ENCODE measurements at regions not wholly inside any gene's neighbourhood (a gene's known extent, or its start where the extent isn't known, plus 50 kb on each side); places are given as distances from the start of the nearest gene placed in this dataset.

DNA sequence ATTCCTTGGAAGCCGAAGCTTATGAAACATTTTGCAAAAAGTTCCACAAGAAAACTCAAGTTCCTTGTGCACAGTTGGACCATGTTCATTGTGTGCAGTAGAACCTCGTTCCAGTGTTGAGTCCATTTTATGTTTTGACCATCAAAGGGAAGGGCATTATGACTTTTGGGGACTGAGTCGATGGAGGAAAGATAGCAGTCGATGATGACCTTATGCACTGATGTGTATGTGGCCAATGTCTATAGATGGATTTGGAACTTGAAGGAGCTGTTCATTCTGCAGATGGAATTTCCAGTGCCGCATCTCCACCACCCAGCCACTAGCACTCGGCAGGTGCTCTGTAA is 71.5 kb upstream of the IGLL5 start:
- Histone ChIP-seq H3K27me3 (no peaks in the 10 kb centered on the region), H3K36me3 (no peaks in the 10 kb centered on the region), H3K9me3 (no peaks in the 10 kb centered on the region), H3K4me3 (no peak overlapping the region), H3K27ac (no peak overlapping the region), H3K4me1 (no peaks in the 10 kb centered on the region)
- no peak for DNase-seq
- WGBS, 2 donors = 87 to 92% methylated on average over 6 of the region's 6 CpGs
- TF ChIP-seq POLR2A (IDR thresholded peaks at IDR 0.05) (no peak), POLR2AphosphoS5 (IDR thresholded peaks at IDR 0.05) (no peak), EP300 (IDR thresholded peaks at IDR 0.05) (no peak)
- TF ChIP-seq, protein P1, sequence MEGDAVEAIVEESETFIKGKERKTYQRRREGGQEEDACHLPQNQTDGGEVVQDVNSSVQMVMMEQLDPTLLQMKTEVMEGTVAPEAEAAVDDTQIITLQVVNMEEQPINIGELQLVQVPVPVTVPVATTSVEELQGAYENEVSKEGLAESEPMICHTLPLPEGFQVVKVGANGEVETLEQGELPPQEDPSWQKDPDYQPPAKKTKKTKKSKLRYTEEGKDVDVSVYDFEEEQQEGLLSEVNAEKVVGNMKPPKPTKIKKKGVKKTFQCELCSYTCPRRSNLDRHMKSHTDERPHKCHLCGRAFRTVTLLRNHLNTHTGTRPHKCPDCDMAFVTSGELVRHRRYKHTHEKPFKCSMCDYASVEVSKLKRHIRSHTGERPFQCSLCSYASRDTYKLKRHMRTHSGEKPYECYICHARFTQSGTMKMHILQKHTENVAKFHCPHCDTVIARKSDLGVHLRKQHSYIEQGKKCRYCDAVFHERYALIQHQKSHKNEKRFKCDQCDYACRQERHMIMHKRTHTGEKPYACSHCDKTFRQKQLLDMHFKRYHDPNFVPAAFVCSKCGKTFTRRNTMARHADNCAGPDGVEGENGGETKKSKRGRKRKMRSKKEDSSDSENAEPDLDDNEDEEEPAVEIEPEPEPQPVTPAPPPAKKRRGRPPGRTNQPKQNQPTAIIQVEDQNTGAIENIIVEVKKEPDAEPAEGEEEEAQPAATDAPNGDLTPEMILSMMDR (IDR thresholded peaks at IDR 0.05) = no peak
- intact Hi-C loops (cut with DNase I) = no loop called here

DNA sequence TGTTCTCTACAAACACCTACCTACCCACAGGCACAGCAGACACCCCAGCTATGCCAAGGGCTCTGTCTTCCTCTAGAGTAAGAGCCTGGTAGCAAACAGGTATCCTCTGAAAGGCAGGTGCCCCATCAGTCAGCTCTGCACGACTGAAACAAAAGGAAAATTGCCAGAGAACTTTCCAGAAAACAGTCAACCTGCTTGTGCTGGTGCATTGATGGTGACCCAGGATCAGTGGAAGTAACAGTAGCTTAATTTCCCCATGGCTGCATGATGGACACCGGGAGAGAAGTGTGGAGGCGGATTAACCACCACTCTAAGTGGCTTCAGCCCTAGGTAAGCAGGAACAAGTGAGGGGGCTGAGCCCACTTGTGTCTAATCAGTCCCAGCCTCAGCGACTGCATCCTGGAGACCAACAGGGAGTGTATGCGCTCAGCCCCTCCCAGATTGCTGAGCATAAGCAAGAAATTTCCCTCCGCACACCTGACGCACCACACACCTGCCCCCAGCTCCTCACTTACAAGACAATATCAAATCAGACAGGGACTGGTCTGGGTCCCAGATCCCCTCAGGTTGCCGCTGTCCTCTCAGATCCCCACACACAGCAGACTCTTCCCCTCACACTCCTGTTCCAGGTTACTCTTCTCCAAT is 70.7 kb upstream of the IGLL5 start:
- Histone ChIP-seq H3K36me3 (no peaks in the 10 kb centered on the region), H3K9me3 (no peaks in the 10 kb centered on the region), H3K4me3 (no peak overlapping the region), H3K4me1 (peaks cover 0 to 3% (median 1%) of the 10 kb centered on the region in 4 donors), H3K27ac (no peak overlapping the region), H3K27me3 (no peaks in the 10 kb centered on the region)
- 80 to 85% methylated on average over 8 of the region's 8 CpGs for WGBS, 2 donors
- DNase-seq = no peak
- TF ChIP-seq, protein P1 (IDR thresholded peaks at IDR 0.05) = no peak
- TF ChIP-seq POLR2AphosphoS5 (IDR thresholded peaks at IDR 0.05) (no peak), EP300 (IDR thresholded peaks at IDR 0.05) (no peak), POLR2A (IDR thresholded peaks at IDR 0.05) (no peak)
- intact Hi-C loops (cut with DNase I) = no loop called here

DNA sequence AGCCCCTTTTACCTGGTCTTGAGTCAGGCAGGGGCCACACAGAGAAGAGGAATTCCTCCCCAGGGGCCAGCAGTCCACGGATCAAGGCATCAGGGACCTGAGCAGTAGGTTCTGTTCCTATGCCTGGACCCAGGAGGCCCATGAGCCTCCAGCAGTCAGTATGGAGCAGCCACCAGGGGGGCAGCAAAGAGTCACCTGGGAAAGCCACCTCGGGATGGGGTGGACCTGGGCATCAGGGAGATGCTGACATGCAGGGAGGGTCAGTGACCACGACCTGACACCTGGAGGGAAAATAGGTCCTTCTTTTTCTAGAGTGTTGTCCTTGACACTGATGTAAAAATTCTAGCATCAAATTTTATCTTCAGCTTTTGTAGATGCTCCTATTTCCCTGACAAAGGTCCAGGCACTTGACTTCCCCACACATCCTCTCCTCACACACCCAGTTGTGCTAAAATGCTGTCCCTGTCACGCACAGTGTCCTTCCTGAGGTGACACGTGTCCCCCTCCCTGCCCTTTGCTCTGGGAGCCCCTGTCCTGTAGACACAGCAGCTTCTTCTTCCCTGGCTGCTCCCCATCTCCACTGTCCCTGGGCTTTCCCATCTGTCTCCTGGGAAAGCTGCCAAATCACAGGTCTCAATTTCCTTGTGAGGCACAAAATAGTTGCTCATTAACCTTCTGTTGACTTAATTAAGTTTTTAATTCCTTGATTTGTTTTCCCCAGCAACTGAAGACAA is 70.0 kb upstream of the IGLL5 start:
- Histone ChIP-seq H3K4me3 (no peak overlapping the region), H3K27ac (no peak overlapping the region), H3K27me3 (no peaks in the 10 kb centered on the region), H3K9me3 (no peaks in the 10 kb centered on the region), H3K36me3 (no peaks in the 10 kb centered on the region), H3K4me1 (peaks cover 0 to 10% (median 4%) of the 10 kb centered on the region in 4 donors)
- TF ChIP-seq POLR2A (IDR thresholded peaks at IDR 0.05) (no peak), EP300 (IDR thresholded peaks at IDR 0.05) (no peak), POLR2AphosphoS5 (IDR thresholded peaks at IDR 0.05) (no peak)
- TF ChIP-seq, protein P1 (IDR thresholded peaks at IDR 0.05) = no peak
- intact Hi-C loops (cut with DNase I) = no loop called here
- no peak for DNase-seq
- WGBS, 2 donors = 27 to 49% methylated on average over 5 of the region's 5 CpGs

DNA sequence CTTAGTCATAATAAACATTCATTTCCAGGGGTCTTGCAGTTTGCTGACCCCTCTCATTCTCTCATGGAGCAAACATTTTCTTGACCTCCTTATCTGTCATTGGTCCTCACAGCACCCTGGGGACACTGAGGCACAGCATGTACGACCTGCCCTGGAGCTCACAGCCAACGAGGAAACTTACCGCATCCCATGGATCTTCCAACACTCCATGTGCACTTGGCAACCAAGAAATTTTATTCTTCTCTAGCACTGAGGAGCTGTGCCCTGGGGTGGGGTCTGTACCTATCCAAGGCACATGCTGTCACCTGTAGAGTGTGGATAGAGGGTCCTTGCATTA is 69.4 kb upstream of the IGLL5 start:
- peaks cover 0 to 13% (median 4%) of the 10 kb centered on the region in 4 donors for H3K4me1 ChIP-seq
- 75 to 87% methylated on average over 3 of the region's 3 CpGs for WGBS, 2 donors
- DNase-seq = no peak
- no peaks in the 10 kb centered on the region for H3K27me3 ChIP-seq
- H3K9me3 ChIP-seq = no peaks in the 10 kb centered on the region
- H3K4me3 ChIP-seq = no peak overlapping the region
- TF ChIP-seq, protein P1 (IDR thresholded peaks at IDR 0.05) = no peak
- intact Hi-C loops (cut with DNase I) = no loop called here
- no peak overlapping the region for H3K27ac ChIP-seq
- H3K36me3 ChIP-seq = no peaks in the 10 kb centered on the region

Data from sigmoid colon (tissue), 6 donors.